SJCRH30 (cell line): ENCODE measurements at regions not wholly inside any gene's neighbourhood (a gene's known extent, or its start where the extent isn't known, plus 50 kb on each side); places are given as distances from the start of the nearest gene placed in this dataset.
"Not testable (repeated sequence)": the region's sequence is repeated elsewhere in the genome, so short reads cannot be mapped to it uniquely, and the experiment has no call there.

Source experiments
- DNase-seq, 2 experiments: peaks; one replicate each; pipeline ENCODE4 v3.0.0-alpha.2; 2015 to 2020
- H3K27ac ChIP-seq: fragments of 250-450 bp; sonication (Bioruptor Pico); 2 replicates; pipeline ENCODE4 v1.5.1; 2020; ENCODE audit warnings: mild to moderate bottlenecking, moderate library complexity
- H3K27me3 ChIP-seq: fragments of 250-450 bp; sonication (Bioruptor Pico); 2 replicates; pipeline ENCODE4 v1.5.1; 2020; ENCODE audit warnings: mild to moderate bottlenecking, moderate library complexity
- H3K36me3 ChIP-seq: fragments of 250-450 bp; sonication (Bioruptor Pico); 2 replicates; pipeline ENCODE4 v1.5.1; 2020; ENCODE audit warnings: mild to moderate bottlenecking, moderate library complexity
- H3K4me1 ChIP-seq: fragments of 250-450 bp; sonication (Bioruptor Pico); 2 replicates; pipeline ENCODE4 v1.5.1; 2020; ENCODE audit warnings: mild to moderate bottlenecking, moderate library complexity
- H3K4me3 ChIP-seq: fragments of 250-450 bp; sonication (Bioruptor Pico); 2 replicates; pipeline ENCODE4 v1.5.1; 2020; ENCODE audit warnings: mild to moderate bottlenecking, moderate library complexity
- H3K9me3 ChIP-seq: fragments of 250-450 bp; sonication (Bioruptor Pico); replicated peaks from 2 replicates; pipeline ENCODE4 v1.5.1; 2020; ENCODE audit warnings: mild to moderate bottlenecking, moderate library complexity

GRCh38 chr6:3962291-3963280, 113.4 kb downstream of the FAM50B start:
- Histone ChIP-seq H3K4me3 (no peak overlapping the region), H3K4me1 (peaks cover 8% of the 10 kb centered on the region; the same call in 1 of the 2 replicates), H3K27me3 (no peaks in the 10 kb centered on the region), H3K27ac (no peak overlapping the region), H3K9me3 (no peaks in the 10 kb centered on the region), H3K36me3 (no peaks in the 10 kb centered on the region)
- no peak for DNase-seq

GRCh38 chr6:3963426-3963825, 114.3 kb downstream of the FAM50B start:
- Histone ChIP-seq H3K4me3 (no peak overlapping the region), H3K27me3 (no peaks in the 10 kb centered on the region), H3K27ac (no peak overlapping the region), H3K9me3 (no peaks in the 10 kb centered on the region), H3K36me3 (no peaks in the 10 kb centered on the region), H3K4me1 (peaks cover 8% of the 10 kb centered on the region; the same call in 1 of the 2 replicates)
- no peak for DNase-seq

- no peaks in the 10 kb centered on the region for H3K27me3 ChIP-seq
- no peak overlapping the region for H3K27ac ChIP-seq
- H3K9me3 ChIP-seq = no peaks in the 10 kb centered on the region
- no peak overlapping the region for H3K4me3 ChIP-seq
- no peaks in the 10 kb centered on the region for H3K36me3 ChIP-seq
- H3K4me1 ChIP-seq = peaks cover 8% of the 10 kb centered on the region; the same call in 1 of the 2 replicates
- DNase-seq = no peak
These were observed 113.7 kb downstream of the FAM217A start for GRCh38 chr6:3965071-3965718.

- no peak for DNase-seq
- H3K4me1 ChIP-seq = no peaks in the 10 kb centered on the region; the same call in 1 of the 2 replicates
- H3K27ac ChIP-seq = no peak overlapping the region
- H3K36me3 ChIP-seq = no peaks in the 10 kb centered on the region
- no peaks in the 10 kb centered on the region for H3K27me3 ChIP-seq
- no peak overlapping the region for H3K4me3 ChIP-seq
- H3K9me3 ChIP-seq = no peaks in the 10 kb centered on the region
These were observed 112.5 kb downstream of the FAM217A start for GRCh38 chr6:3966426-3966825.

- no peaks in the 10 kb centered on the region for H3K4me1 ChIP-seq
- no peaks in the 10 kb centered on the region for H3K27me3 ChIP-seq
- no peak overlapping the region for H3K4me3 ChIP-seq
- DNase-seq = no peak
- H3K27ac ChIP-seq = no peak overlapping the region
- H3K9me3 ChIP-seq = no peaks in the 10 kb centered on the region
- H3K36me3 ChIP-seq = no peaks in the 10 kb centered on the region
These were observed 108.8 kb downstream of the FAM217A start for GRCh38 chr6:3970097-3970496.

GRCh38 chr6:3973152-3973551, 105.8 kb downstream of the FAM217A start:
- H3K4me3 ChIP-seq, DNase-seq, H3K4me1 ChIP-seq, H3K27me3 ChIP-seq, H3K9me3 ChIP-seq, H3K27ac ChIP-seq, H3K36me3 ChIP-seq: not testable (repeated sequence)

DNA sequence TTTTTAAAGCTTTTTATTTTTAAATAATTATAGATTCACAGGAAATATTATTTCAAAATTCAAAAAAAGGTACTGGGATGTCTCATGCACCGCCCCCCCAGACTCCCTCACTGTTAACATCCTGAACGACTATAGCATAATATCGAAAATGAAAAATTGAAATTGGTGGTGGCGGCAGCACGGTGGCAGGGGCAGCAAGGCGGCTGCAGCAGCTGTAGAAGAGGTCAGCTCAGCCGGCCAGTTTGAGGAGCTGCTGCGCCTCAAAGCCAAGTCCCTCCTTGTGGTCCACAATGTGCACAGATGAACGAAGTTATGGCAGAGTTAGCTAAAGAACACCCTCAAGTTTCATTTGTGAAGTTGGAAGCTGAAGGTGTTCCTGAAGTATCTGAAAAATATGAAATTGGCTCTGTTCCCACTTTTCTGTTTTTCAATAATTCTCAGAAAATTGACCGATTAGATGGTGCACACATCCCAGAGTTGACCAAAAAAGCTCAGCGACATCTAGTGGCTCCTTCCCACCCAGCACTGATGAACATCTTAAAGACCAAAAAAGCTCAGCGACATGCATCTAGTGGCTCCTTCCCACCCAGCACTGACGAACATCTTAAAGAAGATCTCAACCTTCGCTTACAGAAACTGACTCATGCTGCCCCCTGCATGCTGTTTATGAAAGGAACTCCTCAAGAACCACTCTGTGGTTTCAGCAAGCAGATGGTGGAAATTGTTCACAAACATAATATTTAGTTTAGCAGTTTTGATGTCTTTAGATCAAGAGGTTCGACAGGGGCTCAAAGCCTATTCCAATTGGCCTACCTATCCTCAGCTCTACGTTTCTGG, 100.8 kb downstream of the FAM217A start:
- DNase-seq = peak in 1 of 2 experiments; percentile 25
- Histone ChIP-seq H3K4me1 (no peaks in the 10 kb centered on the region), H3K4me3 (no peak overlapping the region), H3K36me3 (no peaks in the 10 kb centered on the region), H3K27ac (no peak overlapping the region), H3K9me3 (no peaks in the 10 kb centered on the region), H3K27me3 (no peaks in the 10 kb centered on the region)

- not testable (repeated sequence) for H3K27me3 ChIP-seq, DNase-seq, H3K36me3 ChIP-seq, H3K4me1 ChIP-seq, H3K27ac ChIP-seq, H3K4me3 ChIP-seq, H3K9me3 ChIP-seq
These were observed 100.0 kb downstream of the FAM217A start for GRCh38 chr6:3978966-3979365.

DNA sequence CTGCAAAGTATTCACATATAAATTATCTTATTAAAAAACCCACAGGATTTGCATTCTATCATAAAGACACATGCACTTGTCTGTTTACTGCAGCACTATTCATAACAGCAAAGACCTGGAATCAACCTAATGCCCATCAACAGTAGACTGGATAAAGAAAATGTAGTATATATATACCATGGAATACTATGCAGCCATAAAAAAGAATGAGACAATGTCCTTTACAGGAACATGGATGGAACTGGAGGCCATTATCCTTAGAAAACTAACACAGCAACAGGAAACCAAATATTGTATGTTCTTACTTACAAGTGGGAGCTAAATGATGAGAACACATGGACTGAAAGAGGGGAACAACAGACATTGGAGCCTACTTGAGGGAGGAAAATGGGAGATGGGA, 97.0 kb downstream of the FAM217A start:
- DNase-seq = no peak
- Histone ChIP-seq H3K27me3 (no peaks in the 10 kb centered on the region), H3K4me3 (no peak overlapping the region), H3K27ac (no peak overlapping the region), H3K4me1 (no peaks in the 10 kb centered on the region), H3K9me3 (no peaks in the 10 kb centered on the region), H3K36me3 (no peaks in the 10 kb centered on the region)

DNA sequence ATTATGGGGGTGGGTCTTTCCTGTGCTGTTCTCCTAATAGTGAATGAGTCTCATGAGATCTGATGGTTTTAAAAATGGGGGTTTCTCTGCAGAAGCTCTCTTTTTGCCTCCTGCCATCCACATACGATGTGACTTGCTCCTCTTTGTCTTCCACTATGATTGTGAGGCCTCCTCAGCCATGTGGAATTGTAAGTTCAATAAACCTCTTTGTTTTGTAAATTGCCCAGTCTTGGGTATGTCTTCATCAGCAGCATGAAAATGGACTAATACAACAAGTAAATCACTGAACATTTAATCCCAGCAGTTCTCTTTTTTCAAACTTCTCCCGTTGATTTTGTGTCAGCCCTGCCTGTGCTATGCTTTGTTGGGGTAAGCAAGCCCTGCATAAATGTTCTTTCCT, 95.2 kb downstream of the FAM217A start:
- Histone ChIP-seq H3K9me3 (no peaks in the 10 kb centered on the region), H3K36me3 (no peaks in the 10 kb centered on the region), H3K27me3 (no peaks in the 10 kb centered on the region), H3K27ac (no peak overlapping the region), H3K4me3 (no peak overlapping the region), H3K4me1 (no peaks in the 10 kb centered on the region)
- DNase-seq = no peak

DNA sequence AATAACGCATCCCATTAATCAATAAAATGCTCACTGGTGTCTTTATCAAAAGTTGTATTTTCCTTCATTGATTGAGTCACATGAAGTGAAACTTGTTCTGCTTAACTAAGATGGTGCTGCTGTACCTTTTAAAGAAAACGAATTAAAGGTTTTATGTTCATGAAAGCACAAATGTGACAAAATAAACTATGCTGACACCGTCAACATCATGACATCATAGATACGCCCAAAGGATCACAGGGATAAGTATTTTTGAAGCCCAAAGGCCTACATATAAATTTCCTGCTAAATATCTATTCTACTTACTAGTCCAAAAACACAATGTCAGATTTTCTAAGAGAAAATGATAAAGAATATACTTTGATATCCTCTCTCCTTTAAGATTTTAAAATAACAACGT, 94.4 kb downstream of the FAM217A start:
- no peaks in the 10 kb centered on the region for H3K36me3 ChIP-seq
- no peak for DNase-seq
- no peak overlapping the region for H3K27ac ChIP-seq
- no peaks in the 10 kb centered on the region for H3K4me1 ChIP-seq
- no peak overlapping the region for H3K4me3 ChIP-seq
- no peaks in the 10 kb centered on the region for H3K27me3 ChIP-seq
- H3K9me3 ChIP-seq = no peaks in the 10 kb centered on the region

GRCh38 chr6:3986241-3986640, 92.7 kb downstream of the FAM217A start:
- Histone ChIP-seq H3K27me3 (no peaks in the 10 kb centered on the region), H3K9me3 (no peaks in the 10 kb centered on the region), H3K4me3 (no peak overlapping the region), H3K27ac (no peak overlapping the region), H3K36me3 (no peaks in the 10 kb centered on the region), H3K4me1 (no peaks in the 10 kb centered on the region)
- DNase-seq = no peak

GRCh38 chr6:3987053-3987452, 91.9 kb downstream of the FAM217A start:
- no peaks in the 10 kb centered on the region for H3K27me3 ChIP-seq
- no peaks in the 10 kb centered on the region for H3K36me3 ChIP-seq
- no peak overlapping the region for H3K27ac ChIP-seq
- DNase-seq = no peak
- no peak overlapping the region for H3K4me3 ChIP-seq
- no peaks in the 10 kb centered on the region for H3K4me1 ChIP-seq
- H3K9me3 ChIP-seq = no peaks in the 10 kb centered on the region

DNA sequence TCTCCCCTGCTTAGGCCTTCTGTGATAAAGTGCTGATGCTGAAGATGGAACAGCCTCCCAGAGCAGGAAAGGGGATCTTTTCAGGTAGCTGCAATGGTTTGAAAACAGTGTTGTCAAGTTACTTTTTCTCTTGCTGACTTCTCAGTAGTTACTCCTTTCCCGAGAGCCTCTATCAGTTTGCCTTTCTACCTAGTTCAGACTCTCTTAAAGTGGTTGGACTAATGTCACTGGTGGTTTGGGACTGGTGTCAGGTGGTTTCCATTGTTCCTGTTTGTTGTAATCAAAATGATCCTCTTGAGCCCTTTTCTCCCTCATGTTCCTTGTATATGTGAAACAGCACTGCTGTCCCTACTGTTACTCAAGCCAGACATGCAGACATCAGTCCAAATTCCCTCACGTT, 91.4 kb downstream of the FAM217A start:
- H3K27me3 ChIP-seq = no peaks in the 10 kb centered on the region
- H3K36me3 ChIP-seq = no peaks in the 10 kb centered on the region
- no peaks in the 10 kb centered on the region for H3K9me3 ChIP-seq
- no peaks in the 10 kb centered on the region for H3K4me1 ChIP-seq
- H3K4me3 ChIP-seq = no peak overlapping the region
- no peak overlapping the region for H3K27ac ChIP-seq
- no peak for DNase-seq
